Epidermal melanocyte (primary cell): ENCODE measurements at regions not wholly inside any gene's neighbourhood (a gene's known extent, or its start where the extent isn't known, plus 50 kb on each side); places are given as distances from the start of the nearest gene placed in this dataset.

Source experiments
- DNase-seq: peaks from one replicate; pipeline ENCODE4 v3.0.0; 2011; ENCODE audit warnings: low spot score; ENCODE audit not compliant: insufficient read length

- DNase-seq: no peak
Measured at GRCh38 chr5:110106750-110107149, 417.0 kb downstream of the MAN2A1 start.

GRCh38 chr5:110108520-110108919, 418.8 kb downstream of the MAN2A1 start:
- no peak for DNase-seq

- no peak for DNase-seq
Measured at GRCh38 chr5:110109667-110110066, 419.9 kb downstream of the MAN2A1 start.

- DNase-seq: no peak
Measured at GRCh38 chr5:110112348-110112747, 422.6 kb downstream of the MAN2A1 start.

DNA sequence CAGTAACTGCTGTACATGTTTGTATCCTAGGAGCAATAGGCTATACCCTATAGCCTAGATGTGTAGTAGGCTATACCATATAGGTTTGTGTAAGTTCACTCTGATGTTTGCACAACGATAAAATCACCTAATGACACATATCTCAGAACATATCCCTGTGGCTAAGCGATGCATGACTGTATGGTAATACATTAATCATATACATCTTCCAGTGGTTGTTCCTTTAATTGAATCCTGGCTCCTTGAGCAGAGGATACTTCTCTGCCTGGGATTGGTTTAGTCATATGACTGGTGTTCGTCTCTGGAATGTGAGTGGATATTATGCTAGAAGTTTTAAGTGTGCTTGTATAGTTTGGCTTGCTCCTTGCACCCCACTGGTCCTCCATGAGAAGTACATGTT, 425.8 kb downstream of the MAN2A1 start:
- DNase-seq: no peak

GRCh38 chr5:110116539-110116938, 426.8 kb downstream of the MAN2A1 start:
- DNase-seq: no peak

DNA sequence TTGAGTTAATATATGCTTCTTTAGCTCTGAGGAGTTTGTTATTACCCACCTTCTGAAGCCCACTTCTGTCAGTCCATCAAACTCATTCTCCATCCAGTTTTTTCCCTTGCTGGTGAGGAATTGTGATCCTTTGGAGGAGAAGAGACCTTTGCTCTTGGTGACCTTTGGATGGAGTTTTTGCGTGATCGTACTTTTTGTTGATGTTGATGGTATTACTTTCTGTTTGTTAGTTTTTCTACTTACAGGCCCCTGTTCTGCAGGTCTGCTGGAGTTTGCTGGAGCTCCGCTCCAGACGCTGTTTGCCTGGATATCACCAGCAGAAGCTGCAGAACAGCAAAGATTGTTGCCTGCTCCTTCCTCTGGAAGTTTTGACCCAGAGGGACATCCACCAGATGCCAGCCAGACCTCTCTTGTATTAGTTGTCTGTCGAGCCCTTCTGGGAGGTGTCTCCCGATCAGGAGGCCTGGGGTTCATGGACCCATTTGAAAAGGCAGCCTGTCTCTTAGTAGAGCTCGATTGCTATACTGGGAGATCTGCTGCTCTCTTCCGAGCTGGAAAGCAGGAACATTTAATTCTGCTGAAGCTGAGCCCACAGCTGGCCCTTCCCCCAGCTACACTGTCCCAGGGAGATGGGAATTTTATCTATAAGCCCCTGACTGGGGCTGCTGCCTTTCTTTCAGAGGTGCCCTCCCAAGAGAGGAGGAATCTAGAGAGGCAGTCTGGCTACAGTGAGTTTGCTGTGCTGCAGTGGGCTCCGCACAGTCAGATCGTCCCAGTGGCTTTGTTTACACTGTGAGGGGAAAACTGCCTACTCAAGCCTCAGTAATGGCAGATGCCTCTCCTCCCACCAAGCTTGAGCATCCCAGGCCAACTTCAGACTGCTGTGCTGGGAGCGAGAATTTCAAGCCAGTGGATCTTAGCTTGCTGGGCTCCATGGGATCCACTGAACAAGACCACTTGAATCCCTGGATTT, 445.5 kb downstream of the MAN2A1 start:
- DNase-seq: no peak

- DNase-seq: no peak
Measured at GRCh38 chr5:110150199-110150598, 460.5 kb downstream of the MAN2A1 start.

- no peak for DNase-seq
Measured at GRCh38 chr5:110159202-110159601, 469.5 kb downstream of the MAN2A1 start.

DNA sequence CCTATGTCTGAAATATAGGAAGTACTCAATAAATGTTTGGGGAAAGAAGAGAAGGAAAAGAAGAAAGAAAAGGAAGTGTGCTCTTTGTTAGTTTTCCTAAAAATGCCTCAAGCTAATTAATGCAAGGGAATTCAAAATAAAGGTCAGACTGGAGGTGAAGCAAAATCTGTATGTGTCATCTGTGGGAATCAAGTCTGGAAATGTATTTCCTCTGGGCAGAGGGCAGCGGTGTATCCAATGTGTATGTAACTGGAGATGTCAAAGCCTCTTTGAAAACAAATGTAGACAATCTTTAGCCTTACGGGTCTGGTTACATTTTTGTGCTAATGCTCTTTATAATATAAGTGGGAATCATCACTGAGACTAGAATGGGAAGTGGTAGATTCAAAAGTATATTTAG, 471.4 kb downstream of the MAN2A1 start:
- DNase-seq: no peak

- no peak for DNase-seq
Measured at GRCh38 chr5:110165366-110165765, 475.6 kb downstream of the MAN2A1 start.

GRCh38 chr5:110167384-110167783, 477.7 kb downstream of the MAN2A1 start:
- no peak for DNase-seq

- no peak for DNase-seq
Measured at GRCh38 chr5:110169461-110169860, 479.7 kb downstream of the MAN2A1 start.

DNA sequence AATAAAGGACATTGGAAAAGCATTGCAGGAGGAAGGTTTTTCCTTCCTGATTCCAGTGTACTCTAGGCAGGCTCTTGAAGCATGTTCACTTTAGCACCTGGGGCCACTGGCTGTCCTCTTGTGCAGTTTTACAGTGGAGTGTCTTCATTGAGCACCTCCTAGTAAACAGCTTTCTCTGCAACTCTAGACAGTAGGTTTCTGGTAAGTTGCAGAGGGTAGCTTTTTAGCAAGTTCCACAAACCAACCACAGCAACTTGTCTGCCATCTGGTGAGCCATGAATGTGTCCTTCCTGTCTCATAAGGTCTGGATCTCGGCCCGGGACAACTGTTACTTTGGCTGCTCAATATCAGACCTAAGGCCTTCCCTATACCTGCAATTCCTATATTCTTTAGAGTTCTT, 488.0 kb downstream of the MAN2A1 start:
- no peak for DNase-seq

- DNase-seq: no peak
Measured at GRCh38 chr5:110179321-110179720, 489.6 kb downstream of the MAN2A1 start.

DNA sequence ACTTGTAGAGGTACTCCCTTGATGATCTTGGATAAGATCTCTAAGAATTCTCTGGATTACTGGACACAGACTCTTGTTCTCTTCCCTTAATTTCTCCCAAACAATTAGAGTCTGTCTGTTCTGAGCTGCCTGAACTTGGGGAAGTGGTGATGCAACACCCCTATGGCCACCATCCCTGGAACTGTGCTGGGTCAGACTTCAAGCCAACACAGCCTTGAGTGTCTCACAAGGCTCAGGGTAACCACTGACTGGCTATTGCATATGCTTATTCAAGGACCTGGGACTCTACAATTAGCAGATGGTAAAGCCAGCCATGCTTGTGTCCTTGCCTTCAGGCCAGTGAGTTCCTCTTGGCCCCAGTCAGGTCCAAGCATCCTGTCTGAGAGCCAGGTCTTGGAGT, 504.5 kb downstream of the MAN2A1 start:
- DNase-seq: no peak

GRCh38 chr5:110195288-110195687, 505.6 kb downstream of the MAN2A1 start:
- DNase-seq: no peak

- DNase-seq: no peak
Measured at GRCh38 chr5:110201791-110202190, 512.1 kb downstream of the MAN2A1 start.

DNA sequence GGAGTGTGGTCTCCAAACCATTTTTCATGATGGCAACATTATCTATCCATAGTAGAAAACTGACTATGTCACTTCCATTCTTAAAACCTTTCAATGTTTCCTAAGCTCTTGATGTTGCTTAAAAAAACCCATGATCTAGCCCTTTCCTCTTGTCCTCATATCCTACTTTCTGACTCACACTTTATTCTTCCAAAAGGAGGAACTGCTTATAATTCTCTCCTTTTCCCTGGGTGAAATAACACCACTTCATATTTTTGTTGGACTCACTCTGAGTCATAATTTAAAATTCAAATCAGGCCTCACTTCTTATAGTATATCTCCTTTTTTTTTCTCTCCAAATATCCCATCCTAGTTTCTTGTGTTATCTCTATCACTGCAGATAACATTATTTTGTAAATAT, 513.9 kb downstream of the MAN2A1 start:
- no peak for DNase-seq

- DNase-seq: no peak
Measured at GRCh38 chr5:110209401-110209800, 517.1 kb downstream of the TMEM232 start.

GRCh38 chr5:110218981-110219380, 507.5 kb downstream of the TMEM232 start:
- DNase-seq: no peak

DNA sequence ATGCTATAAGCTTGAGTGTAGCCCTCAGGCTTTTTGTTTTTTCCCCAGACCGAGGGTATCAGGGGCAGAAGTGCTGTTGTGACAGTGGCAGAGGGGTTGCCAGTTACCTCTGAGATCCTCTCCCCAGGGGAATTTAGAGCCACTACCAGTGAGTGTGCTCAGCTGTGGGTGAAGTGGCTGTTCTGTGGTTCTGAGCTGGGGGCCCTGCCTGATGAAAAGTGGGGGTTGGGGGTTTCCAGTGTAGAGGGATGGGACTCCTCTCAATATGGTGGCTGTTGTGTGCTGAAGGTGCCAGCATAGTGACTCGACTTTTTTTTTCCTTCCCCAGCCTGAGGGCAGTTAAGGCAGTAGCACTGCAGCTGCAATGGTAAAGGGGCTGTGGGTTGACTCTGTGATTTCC, 506.7 kb downstream of the TMEM232 start:
- DNase-seq: no peak

- no peak for DNase-seq
Measured at GRCh38 chr5:110221036-110221435, 505.4 kb downstream of the TMEM232 start.
